H1 (cell line): ENCODE measurements at regions not wholly inside any gene's neighbourhood (a gene's known extent, or its start where the extent isn't known, plus 50 kb on each side); places are given as distances from the start of the nearest gene placed in this dataset.

Experiments
- GABPA ChIP-seq: IDR thresholded peaks from 2 replicates; pipeline ENCODE4 v1.6.1; 2011; ENCODE audit warnings: mild to moderate bottlenecking, low read length, moderate library complexity, borderline replicate concordance; ENCODE audit not compliant: insufficient read depth
- HDAC2 ChIP-seq, 2 experiments: fragments of 300-600 bp in 1 of 2; sonication (generic) in 1 of 2; IDR thresholded peaks; 2 replicates each; pipeline ENCODE4 v1.6.1; 2011 to 2012; ENCODE audit warnings: low read depth in 2 of 2, low read length in 2 of 2, mild to moderate bottlenecking in 2 of 2, moderate library complexity in 2 of 2, borderline replicate concordance in 1 of 2, inconsistent platforms in 1 of 2
- SP4 ChIP-seq: IDR thresholded peaks from 2 replicates; pipeline ENCODE4 v1.6.1; 2012; ENCODE audit warnings: low read length, inconsistent platforms

DNA sequence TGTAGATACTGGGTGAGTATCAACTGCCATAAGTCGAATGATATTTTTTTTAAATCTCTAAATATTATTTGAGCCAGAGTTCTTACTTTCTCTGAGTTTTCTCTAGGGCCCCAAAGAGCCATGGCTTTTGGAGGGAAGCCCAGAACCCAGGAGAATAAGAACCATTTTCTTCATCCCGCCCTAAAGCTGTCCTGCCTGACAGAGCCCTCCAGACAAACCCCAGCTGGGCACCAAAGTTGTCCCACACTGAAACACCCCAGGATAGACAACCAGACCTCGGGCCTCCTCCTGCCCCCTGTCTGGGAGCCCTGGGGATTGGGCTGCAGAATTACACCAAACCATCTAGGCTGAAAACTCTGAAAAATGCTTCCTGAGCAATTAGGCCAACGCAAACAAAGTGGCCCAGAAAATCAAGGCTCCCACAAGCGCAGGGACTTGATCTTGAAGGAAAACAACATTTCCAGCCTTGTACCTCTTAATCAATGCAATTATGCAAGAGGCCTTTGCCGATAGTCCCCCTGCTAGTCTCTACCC, 113.1 kb downstream of the RRAGC start (continued):
- TF ChIP-seq GABPA: no peak
- no peak for TF ChIP-seq HDAC2 (IDR thresholded peaks at IDR 0.05; ENCODE audit: borderline replicate concordance in 1 of 2, low read depth in 2 of 2, low read length in 2 of 2)
- TF ChIP-seq SP4: no peak
